AG09319 (cell line): ENCODE measurements at regions not wholly inside any gene's neighbourhood (a gene's known extent, or its start where the extent isn't known, plus 50 kb on each side); places are given as distances from the start of the nearest gene placed in this dataset.
"Not testable (repeated sequence)": the region's sequence is repeated elsewhere in the genome, so short reads cannot be mapped to it uniquely, and the experiment has no call there.

Source experiments
- DNase-seq: peaks from one replicate; pipeline ENCODE4 v3.0.0-alpha.2; 2010; ENCODE audit warnings: low read depth; ENCODE audit errors: extremely low read depth
- TF ChIP-seq, protein P1 (sequence below): IDR thresholded peaks from 2 replicates; pipeline ENCODE4 v1.5.1; 2011; ENCODE audit warnings: low read depth, mild to moderate bottlenecking, inconsistent platforms, low read length, moderate library complexity

DNA sequence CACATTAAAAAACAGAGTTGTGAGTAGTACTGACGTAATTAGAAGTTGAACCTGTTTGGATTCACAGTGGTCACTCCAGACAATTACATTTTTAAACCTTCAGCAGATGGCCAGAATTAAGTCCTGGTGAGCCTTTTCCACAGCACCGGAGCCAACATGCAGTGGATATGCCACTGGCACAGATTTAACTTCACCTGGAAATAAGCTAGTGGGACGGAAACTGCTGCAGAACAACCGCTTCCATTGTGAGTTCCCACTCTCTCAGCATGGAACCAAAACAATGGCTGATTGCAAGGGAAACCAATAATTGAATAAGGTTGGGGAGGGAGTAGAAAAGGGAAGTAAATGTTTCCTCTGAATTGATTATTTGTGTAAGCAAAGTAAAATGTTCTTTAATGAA lies 515.1 kb downstream of the STK39 start:
- no peak for DNase-seq
- TF ChIP-seq, protein P1, sequence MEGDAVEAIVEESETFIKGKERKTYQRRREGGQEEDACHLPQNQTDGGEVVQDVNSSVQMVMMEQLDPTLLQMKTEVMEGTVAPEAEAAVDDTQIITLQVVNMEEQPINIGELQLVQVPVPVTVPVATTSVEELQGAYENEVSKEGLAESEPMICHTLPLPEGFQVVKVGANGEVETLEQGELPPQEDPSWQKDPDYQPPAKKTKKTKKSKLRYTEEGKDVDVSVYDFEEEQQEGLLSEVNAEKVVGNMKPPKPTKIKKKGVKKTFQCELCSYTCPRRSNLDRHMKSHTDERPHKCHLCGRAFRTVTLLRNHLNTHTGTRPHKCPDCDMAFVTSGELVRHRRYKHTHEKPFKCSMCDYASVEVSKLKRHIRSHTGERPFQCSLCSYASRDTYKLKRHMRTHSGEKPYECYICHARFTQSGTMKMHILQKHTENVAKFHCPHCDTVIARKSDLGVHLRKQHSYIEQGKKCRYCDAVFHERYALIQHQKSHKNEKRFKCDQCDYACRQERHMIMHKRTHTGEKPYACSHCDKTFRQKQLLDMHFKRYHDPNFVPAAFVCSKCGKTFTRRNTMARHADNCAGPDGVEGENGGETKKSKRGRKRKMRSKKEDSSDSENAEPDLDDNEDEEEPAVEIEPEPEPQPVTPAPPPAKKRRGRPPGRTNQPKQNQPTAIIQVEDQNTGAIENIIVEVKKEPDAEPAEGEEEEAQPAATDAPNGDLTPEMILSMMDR, result no peak

DNA sequence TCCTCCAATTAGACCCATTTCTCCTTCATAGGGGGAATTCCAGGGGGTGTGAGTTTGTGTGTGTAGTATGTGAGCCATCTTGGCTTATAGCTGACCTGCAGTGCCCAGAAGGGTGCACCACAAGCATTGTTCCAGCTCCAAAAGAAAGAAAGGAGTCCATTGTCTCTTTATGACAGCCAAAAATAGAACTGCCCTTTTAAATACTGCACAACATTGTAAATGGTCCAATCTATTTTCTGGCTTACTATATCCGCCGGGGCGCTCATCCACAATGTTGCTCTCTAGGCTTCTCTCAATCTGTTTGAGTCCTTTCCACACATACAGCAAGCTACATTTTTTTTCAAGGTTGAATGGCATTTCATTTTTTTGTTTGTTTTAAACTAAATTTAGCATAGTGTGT lies 517.5 kb downstream of the STK39 start:
- TF ChIP-seq, protein P1, result no peak

DNA sequence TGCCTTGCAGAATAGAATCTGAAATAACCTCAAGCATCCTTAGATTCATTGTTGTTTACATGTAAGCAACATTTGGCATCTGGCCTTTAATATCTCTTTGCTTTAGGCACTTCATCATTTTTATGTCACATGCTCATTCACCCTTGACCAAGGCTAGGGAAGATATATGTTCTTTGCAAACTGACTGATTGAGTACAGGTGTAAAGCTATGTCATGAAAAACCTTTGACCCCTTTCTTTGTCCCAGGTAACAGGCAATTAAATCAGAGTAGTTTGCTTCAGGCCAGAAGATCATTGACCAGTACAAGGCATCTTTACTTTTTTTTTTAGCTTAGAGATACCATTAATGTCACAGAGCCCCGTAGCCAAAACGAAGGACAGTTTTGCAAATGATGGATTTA lies 520.6 kb downstream of the STK39 start:
- TF ChIP-seq, protein P1, result no peak
- DNase-seq, result no peak

More for the DNA sequence above, 517.5 kb downstream of the STK39 start:
- no peak for DNase-seq

DNA sequence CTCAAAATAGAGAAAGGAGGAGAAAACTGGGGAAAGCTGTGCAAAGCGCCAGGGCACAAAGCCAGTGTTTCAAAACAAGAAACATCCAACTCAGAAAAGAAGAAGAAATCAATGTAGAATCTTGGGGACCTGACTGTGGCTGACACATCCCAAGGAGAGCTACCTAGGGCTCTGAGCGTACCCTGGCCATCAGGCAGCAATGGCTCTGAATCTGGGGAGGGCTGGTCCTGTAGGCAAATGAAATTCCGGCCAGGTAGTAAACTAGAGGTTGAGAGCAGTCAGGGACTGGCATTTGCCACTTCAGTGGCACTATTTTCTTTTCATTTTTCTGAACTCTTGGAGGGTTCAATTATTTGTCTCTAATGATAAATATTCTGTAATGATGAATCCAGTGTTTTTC lies 525.8 kb downstream of the STK39 start:
- TF ChIP-seq, protein P1, result no peak
- DNase-seq, result no peak

DNA sequence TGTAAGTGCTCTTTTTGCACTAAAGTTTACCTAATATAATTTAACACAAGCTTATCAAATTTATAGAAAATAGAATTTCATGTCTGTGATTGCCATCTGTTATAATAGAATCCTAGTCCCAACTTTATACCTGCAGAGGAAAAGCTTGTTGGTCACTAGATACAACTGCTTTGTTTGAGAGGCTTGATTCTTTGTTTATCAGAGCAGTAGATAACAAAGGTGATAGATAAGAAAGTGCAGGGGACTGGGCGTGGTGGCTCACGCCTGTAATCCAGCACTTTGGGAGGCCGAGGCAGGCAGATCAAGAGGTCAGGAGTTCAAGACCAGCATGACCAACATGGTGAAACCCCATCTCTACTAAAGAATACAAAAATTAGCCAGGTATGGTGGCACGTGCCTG lies 528.0 kb downstream of the STK39 start:
- TF ChIP-seq, protein P1, result no peak
- no peak for DNase-seq

DNA sequence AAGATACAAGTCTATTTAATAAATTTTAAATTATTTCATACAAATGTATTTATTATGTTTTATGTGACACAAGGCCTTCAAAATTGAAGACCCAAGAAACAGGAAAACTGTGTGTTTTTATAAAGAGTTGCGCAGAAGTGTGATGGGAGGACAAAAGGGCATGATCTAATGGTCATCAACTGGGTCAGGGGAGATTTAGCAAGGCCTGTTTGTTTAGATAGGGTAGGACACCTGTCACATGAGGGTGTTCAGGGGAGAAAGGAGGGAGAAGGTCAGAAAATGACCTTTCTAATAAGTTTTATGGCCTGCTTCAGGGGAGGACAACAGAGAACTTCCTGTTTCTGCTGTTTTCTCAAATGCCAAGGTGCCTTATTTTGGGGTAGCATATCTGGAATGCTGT lies 528.8 kb downstream of the STK39 start:
- TF ChIP-seq, protein P1, result no peak
- DNase-seq, result no peak

DNA sequence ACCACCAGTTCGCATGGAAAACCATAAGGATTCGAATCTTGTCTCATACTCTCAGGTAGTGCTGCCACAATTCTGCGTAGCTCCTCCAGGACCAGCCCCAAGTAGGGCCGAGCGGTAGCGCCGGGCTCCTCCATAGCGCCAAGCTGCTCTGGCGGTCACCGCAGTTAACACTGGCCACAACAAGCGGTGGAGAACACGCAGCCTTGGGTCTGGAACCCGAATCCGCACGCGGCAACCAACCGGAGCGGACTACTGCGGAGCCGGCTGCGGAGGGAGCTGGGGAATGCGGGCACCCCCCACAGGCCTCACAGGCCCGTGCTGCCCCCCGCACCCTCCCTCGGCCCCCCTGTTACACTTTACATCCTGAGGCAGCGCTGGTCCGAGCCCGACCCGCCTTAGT lies 531.5 kb downstream of the STK39 start:
- TF ChIP-seq, protein P1, result no peak
- no peak for DNase-seq

DNA sequence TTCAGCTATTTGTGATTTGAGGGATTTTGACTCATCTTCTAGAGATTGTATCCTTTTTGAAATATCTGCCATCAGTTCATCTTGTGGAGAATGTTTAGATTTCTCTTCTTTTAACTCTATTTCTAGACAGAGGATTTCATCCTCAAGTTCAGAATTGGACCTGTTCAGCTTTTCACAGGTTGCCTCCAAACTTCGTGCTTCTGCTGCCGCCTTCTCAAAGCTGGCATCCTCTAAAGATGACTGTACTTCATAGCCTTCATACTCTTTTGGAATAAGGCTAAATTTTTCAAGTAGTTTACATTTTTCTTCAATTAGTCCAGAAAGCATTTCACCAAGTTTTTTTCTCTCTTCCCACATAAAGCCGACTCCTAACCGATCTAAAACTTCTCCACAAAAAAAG lies 531.9 kb downstream of the STK39 start:
- DNase-seq, result not testable (repeated sequence)
